HepG2 (cell line): ENCODE measurements at regions not wholly inside any gene's neighbourhood (a gene's known extent, or its start where the extent isn't known, plus 50 kb on each side); places are given as distances from the start of the nearest gene placed in this dataset.

Experiments
- ATF2 ChIP-seq: sonication (generic); formaldehyde crosslinking; IDR thresholded peaks from 2 replicates; pipeline ENCODE4 v1.4.0; 2020; ENCODE audit warnings: missing genetic modification reagents
- CCAR2 ChIP-seq: fragments of 200-400 bp; formaldehyde crosslinking; optimal IDR thresholded peaks from 2 replicates; pipeline ENCODE3; 2018; ENCODE audit warnings: low read depth, mild to moderate bottlenecking, low read length, moderate library complexity
- CEBPB ChIP-seq: IDR thresholded peaks from 2 replicates; pipeline ENCODE4 v1.6.1; 2011; ENCODE audit warnings: low read depth, low read length, improper control_type of control experiment, borderline replicate concordance
- KAT2B ChIP-seq: fragments of 150-350 bp; IDR thresholded peaks from 2 replicates; pipeline ENCODE4 v1.6.1; 2014; ENCODE audit warnings: low read depth, low read length, borderline replicate concordance
- PHF21A ChIP-seq: sonication (generic); formaldehyde crosslinking; IDR thresholded peaks from 2 replicates; pipeline ENCODE4 v1.5.0; 2020; ENCODE audit warnings: mild to moderate bottlenecking, missing genetic modification reagents
- PTBP1 ChIP-seq: fragments of 200-400 bp; formaldehyde crosslinking; IDR thresholded peaks from 2 replicates; pipeline ENCODE4 v1.6.1; 2018; ENCODE audit warnings: low read length, low read depth; ENCODE audit not compliant: poor library complexity, severe bottlenecking
- RAD51 ChIP-seq: fragments of 450-650 bp; IDR thresholded peaks from 2 replicates; pipeline ENCODE4 v1.6.1; 2016; ENCODE audit warnings: borderline replicate concordance
- SAP130 ChIP-seq: IDR thresholded peaks from 2 replicates; pipeline ENCODE4 v1.6.1; 2016; ENCODE audit warnings: low read depth
- SKI ChIP-seq: fragments of 450-650 bp; IDR thresholded peaks from one replicate; pipeline ENCODE4 v1.6.1; 2018; ENCODE audit warnings: mild to moderate bottlenecking; ENCODE audit not compliant: partially characterized antibody
- TAF15 ChIP-seq: fragments of 200-400 bp; formaldehyde crosslinking; IDR thresholded peaks from one replicate; pipeline ENCODE4 v1.6.1; 2018; ENCODE audit warnings: mild to moderate bottlenecking, low read depth, low read length; ENCODE audit not compliant: poor library complexity, severe bottlenecking
- TBX3 ChIP-seq: fragments of 450-650 bp; IDR thresholded peaks from 2 replicates; pipeline ENCODE4 v1.6.1; 2017; ENCODE audit warnings: antibody characterized with exemption, mild to moderate bottlenecking, inconsistent platforms, borderline replicate concordance
- TCF7 ChIP-seq: sonication (generic); IDR thresholded peaks from 2 replicates; pipeline ENCODE4 v1.6.1; 2016; ENCODE audit warnings: antibody characterized with exemption, low read depth
- ZBTB40 ChIP-seq, 2 experiments: fragments of 450-650 bp in 1 of 2; sonication (generic) in 1 of 2; formaldehyde crosslinking in 1 of 2; IDR thresholded peaks; 2 replicates each; pipeline versions ENCODE4 v1.6.1 to v1.8.0; 2016 to 2022; ENCODE audit warnings: antibody characterized with exemption in 1 of 2, mild to moderate bottlenecking in 1 of 2, missing genetic modification reagents in 1 of 2
- ZBTB42 ChIP-seq: sonication (generic); formaldehyde crosslinking; IDR thresholded peaks from 2 replicates; pipeline ENCODE4 v1.5.0; 2020; ENCODE audit warnings: mild to moderate bottlenecking, missing genetic modification reagents
- ZFP1 ChIP-seq: IDR thresholded peaks from 2 replicates; pipeline ENCODE4 v1.6.1; 2016
- ZFP36L2 ChIP-seq: sonication (generic); formaldehyde crosslinking; IDR thresholded peaks from 2 replicates; pipeline ENCODE4 v1.4.0; 2020; ENCODE audit warnings: missing genetic modification reagents
- ZFP41 ChIP-seq: sonication (generic); formaldehyde crosslinking; IDR thresholded peaks from 2 replicates; pipeline ENCODE4 v1.4.0; 2020; ENCODE audit warnings: mild to moderate bottlenecking, missing genetic modification reagents, borderline replicate concordance
- ZNF503 ChIP-seq: sonication (generic); formaldehyde crosslinking; IDR thresholded peaks from 2 replicates; pipeline ENCODE4 v1.4.0; 2020; ENCODE audit warnings: missing genetic modification reagents
- ZNF510 ChIP-seq: sonication (generic); formaldehyde crosslinking; IDR thresholded peaks from 2 replicates; pipeline ENCODE4 v1.4.0; 2020; ENCODE audit warnings: low read depth, mild to moderate bottlenecking, missing genetic modification reagents

- TF ChIP-seq ZBTB40 (IDR thresholded peaks at IDR 0.05) (no peak), ZBTB40 (CRISPR knock-in tag; IDR thresholded peaks at IDR 0.05) (no peak), RAD51 (no peak), PTBP1 (no peak), CEBPB (peak; percentile 75), ZNF510 (CRISPR knock-in tag) (no peak), KAT2B (no peak), SKI (peak; percentile 11), ZNF503 (CRISPR knock-in tag) (no peak), ZFP41 (CRISPR knock-in tag) (0 out of 2 replicates have a peak, but pooled peaks have one; percentile 27), TAF15 (no peak), TBX3 (no peak), CCAR2 (no peak), ZFP1 (CRISPR knock-in tag) (no peak), PHF21A (CRISPR knock-in tag) (peak; percentile 94), ZBTB42 (CRISPR knock-in tag) (no peak), TCF7 (no peak), ZFP36L2 (no peak), ATF2 (CRISPR knock-in tag) (0 out of 2 replicates have a peak, but pooled peaks have one; percentile 14), SAP130 (CRISPR knock-in tag) (peak; percentile 79)
Observed at GRCh38 chr12:124509676-124510300, 57.6 kb downstream of the NCOR2 start (continued).
